ENCODE measurements at regions not wholly inside any gene's neighbourhood (a gene's known extent, or its start where the extent isn't known, plus 50 kb on each side); places are given as distances from the start of the nearest gene placed in this dataset.
"Not testable (repeated sequence)": the region's sequence is repeated elsewhere in the genome, so short reads cannot be mapped to it uniquely, and the experiment has no call there.

- Histone ChIP-seq H3K4me1 (no peaks in the 10 kb centered on the region), H3K9me3 (no peaks in the 10 kb centered on the region), H3K4me3 (no peak overlapping the region), H3K27ac (no peak overlapping the region), H3K27me3 (peaks cover 0 to 8% of the 10 kb centered on the region in 2 donors), H3K36me3 (no peaks in the 10 kb centered on the region)
- no peak for TF ChIP-seq CTCF (IDR thresholded peaks at IDR 0.05)
- DNase-seq, result no peak
- intact Hi-C loops (cut with DNase I; ENCODE audit: low total_unique reads), result no loop called here
Observed at GRCh38 chr14:106010783-106011182, 484.4 kb downstream of the TMEM121 start.

- H3K4me3 ChIP-seq; H3K9me3 ChIP-seq; H3K27me3 ChIP-seq; H3K36me3 ChIP-seq; DNase-seq; H3K4me1 ChIP-seq; H3K27ac ChIP-seq; intact Hi-C loops (cut with DNase I; ENCODE audit: low total_unique reads): not testable (repeated sequence)
Observed at GRCh38 chr14:106011631-106012360, 485.4 kb downstream of the TMEM121 start.

GRCh38 chr14:106012361-106012725 is 486.0 kb downstream of the TMEM121 start:
- H3K4me3 ChIP-seq; H3K4me1 ChIP-seq; intact Hi-C loops (cut with DNase I; ENCODE audit: low total_unique reads); DNase-seq; H3K27me3 ChIP-seq; H3K9me3 ChIP-seq; H3K36me3 ChIP-seq; H3K27ac ChIP-seq: not testable (repeated sequence)

GRCh38 chr14:106013879-106014376 is 487.5 kb downstream of the TMEM121 start:
- peaks cover 0 to 2% of the 10 kb centered on the region in 2 donors for H3K27me3 ChIP-seq
- no peaks in the 10 kb centered on the region for H3K36me3 ChIP-seq
- DNase-seq, result no peak
- intact Hi-C loops (cut with DNase I; ENCODE audit: low total_unique reads), result no loop called here
- TF ChIP-seq CTCF (IDR thresholded peaks at IDR 0.05), result no peak
- H3K9me3 ChIP-seq, result no peaks in the 10 kb centered on the region
- H3K4me3 ChIP-seq, result no peak overlapping the region
- H3K4me1 ChIP-seq, result no peaks in the 10 kb centered on the region
- H3K27ac ChIP-seq, result no peak overlapping the region

GRCh38 chr14:106017952-106018351 is 491.6 kb downstream of the TMEM121 start:
- H3K9me3 ChIP-seq; intact Hi-C loops (cut with DNase I; ENCODE audit: low total_unique reads); DNase-seq; H3K4me3 ChIP-seq; H3K36me3 ChIP-seq; H3K27ac ChIP-seq; H3K4me1 ChIP-seq; H3K27me3 ChIP-seq: not testable (repeated sequence)

- no peak for TF ChIP-seq CTCF (IDR thresholded peaks at IDR 0.05)
- no peak for DNase-seq
- H3K27ac ChIP-seq, result no peak overlapping the region
- H3K4me1 ChIP-seq, result no peaks in the 10 kb centered on the region
- no peak overlapping the region for H3K4me3 ChIP-seq
- intact Hi-C loops (cut with DNase I; ENCODE audit: low total_unique reads), result no loop called here
- H3K9me3 ChIP-seq, result no peaks in the 10 kb centered on the region
- no peaks in the 10 kb centered on the region for H3K36me3 ChIP-seq
- H3K27me3 ChIP-seq, result no peaks in the 10 kb centered on the region
Observed at GRCh38 chr14:106021832-106022231, 495.4 kb downstream of the TMEM121 start.

GRCh38 chr14:106022648-106023047 is 496.3 kb downstream of the TMEM121 start:
- H3K27ac ChIP-seq; DNase-seq; H3K4me3 ChIP-seq; H3K27me3 ChIP-seq; intact Hi-C loops (cut with DNase I; ENCODE audit: low total_unique reads); H3K4me1 ChIP-seq; H3K9me3 ChIP-seq; H3K36me3 ChIP-seq: not testable (repeated sequence)

- Histone ChIP-seq H3K4me3 (no peak overlapping the region), H3K36me3 (no peaks in the 10 kb centered on the region), H3K27me3 (no peaks in the 10 kb centered on the region), H3K4me1 (no peaks in the 10 kb centered on the region), H3K9me3 (no peaks in the 10 kb centered on the region), H3K27ac (no peak overlapping the region)
- intact Hi-C loops (cut with DNase I; ENCODE audit: low total_unique reads), result no loop called here
- no peak for DNase-seq
- no peak for TF ChIP-seq CTCF (IDR thresholded peaks at IDR 0.05)
Observed at GRCh38 chr14:106023411-106023810, 497.0 kb downstream of the TMEM121 start.

Data from tibial artery (tissue), 4 donors.